HG03039 (cell line): ENCODE measurements at regions not wholly inside any gene's neighbourhood (a gene's known extent, or its start where the extent isn't known, plus 50 kb on each side); places are given as distances from the start of the nearest gene placed in this dataset.

Experiments
- ATAC-seq: cut with Tn5 transposase; IDR thresholded peaks from one replicate; pipeline ENCODE4 v1.9.1; 2021; ENCODE audit warnings: mild to moderate bottlenecking, moderate library complexity; ENCODE audit not compliant: unreplicated experiment

DNA sequence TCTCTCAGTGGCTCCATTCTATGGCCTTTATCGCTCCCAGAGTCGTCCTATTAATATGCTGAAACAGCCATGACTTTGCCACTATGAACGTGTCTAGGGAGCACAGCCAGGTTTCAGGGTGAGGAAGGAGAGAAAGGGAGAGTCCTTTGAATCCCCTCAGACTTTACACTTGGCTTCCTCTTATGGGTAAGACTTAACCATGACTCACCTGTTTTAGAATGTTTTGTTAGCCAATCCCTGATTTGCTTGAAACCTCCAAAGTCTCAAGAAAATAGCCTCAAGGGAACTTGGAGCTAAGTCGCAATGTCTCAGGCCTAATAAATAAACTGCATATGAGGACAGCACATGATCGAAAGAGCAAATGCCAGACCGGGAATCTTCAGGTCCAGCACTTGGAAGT is 131.2 kb upstream of the RCN1 start:
- ATAC-seq = no peak

DNA sequence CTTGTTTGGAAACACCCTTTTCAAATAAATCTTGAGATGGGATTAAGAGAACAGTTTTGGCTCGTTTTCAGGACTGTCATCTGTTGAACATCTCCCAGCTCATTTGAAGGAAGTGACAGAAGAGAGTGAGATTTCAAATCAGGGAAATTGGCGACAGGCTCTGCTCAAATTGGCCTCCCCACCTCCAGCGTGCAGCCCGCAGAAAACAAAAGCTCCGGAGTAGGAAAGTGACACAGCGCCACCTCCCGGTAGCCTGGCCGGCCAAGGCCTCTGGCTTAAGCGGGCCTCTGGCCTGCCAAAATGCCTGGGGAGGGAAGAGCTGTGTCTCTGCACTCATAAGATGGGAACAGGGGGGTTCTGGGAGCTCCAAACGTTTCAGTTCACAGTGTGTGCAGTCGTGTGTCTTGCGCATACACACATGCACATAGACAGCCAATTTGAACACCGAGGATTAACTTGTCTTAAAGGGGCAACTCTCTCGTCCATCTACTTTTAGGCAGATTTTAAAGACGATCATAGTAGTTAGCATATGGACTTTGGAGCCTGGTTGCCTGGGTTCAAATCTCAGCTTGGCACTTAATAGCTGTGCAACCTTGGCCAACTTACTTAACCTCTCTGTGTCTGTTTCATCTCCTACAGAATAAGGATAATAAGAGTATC is 132.7 kb upstream of the RCN1 start:
- peak; percentile 68 for ATAC-seq

DNA sequence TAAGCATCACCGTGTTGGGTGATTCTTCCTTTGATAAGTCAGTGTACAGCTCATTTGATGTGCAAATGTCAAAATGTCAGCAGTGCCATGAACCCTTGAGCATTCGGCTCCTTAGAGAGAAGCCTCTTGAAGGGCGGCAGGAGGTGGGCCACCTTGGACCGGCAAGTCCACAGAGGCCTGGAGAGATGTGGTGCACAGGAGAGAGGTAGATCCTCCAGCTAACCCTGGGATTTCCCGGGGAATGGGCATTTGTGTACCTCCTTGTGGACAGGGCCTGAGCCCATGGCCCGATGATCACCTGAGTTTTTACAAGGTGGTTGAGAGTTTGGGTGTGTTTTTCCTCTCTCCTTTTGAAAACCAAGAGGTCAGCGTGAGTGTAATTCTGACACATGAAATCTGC is 133.2 kb upstream of the RCN1 start:
- ATAC-seq = no peak

DNA sequence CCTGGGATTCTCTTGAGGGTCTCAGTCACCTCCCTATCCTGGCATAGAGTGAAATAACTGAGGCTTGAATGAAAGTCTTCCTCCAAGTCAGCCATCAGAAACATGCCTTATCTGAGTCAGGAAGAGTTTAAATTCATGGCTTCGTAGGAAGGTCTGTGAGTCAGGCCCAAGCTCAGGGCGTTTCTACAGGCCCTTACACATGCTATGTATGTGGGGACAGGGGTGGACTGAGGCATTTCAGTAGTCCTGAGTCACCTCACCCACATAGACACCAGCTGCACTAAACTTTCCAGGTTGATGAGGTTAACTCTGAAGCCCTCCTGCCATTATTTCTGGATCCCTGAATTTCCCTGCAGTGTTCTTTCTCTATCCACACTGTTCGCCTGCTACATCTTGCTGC is 134.6 kb upstream of the RCN1 start:
- ATAC-seq = peak; percentile 60

GRCh38 chr11:31955838-31956237 is 135.0 kb upstream of the RCN1 start:
- no peak for ATAC-seq

DNA sequence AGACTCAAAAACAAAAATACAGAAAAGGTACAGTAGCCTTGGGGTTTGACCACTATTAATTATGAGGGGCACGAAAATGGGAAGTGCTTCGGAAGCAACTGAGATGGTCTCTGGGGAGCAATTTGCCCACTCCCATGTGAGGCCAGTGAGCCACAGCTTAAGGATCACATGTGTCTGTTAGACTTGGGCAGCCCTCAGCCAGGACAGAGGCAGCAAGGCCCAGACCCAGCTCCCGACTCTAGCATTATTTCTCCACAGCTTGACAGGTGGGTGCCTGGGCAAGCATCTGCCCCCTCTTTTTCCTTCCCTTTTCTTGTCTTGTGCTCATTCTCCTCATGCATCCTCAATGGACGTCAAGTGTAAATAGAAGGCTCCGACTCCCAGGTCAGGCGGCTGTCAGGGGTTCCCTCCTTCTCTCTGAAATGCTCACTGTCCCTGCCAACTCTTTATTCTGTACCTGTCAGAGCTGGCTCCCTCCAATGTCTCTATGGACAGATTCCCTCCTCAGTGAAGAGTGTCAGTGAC is 137.0 kb upstream of the RCN1 start:
- ATAC-seq = no peak

GRCh38 chr11:31949733-31950200 is 138.6 kb upstream of the PAX6 start:
- ATAC-seq = peak; percentile 49

DNA sequence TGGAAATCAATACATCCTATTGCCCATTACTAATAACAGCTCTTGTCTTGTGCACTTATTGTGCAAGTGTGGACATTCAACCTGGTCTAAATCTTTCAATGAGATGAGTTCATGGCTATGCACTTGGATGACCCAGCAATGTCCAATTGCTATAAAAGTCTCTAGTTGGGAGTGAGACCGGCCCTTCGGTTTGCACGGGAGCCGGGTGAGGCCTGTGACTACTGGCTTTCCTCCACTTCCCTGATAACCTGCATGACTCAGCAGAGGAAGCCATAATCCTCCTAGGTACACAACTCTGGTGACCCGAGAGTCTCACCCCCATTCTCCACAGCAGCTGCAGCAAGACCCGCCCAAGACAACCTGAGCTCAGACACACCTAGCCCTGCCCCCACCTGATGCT is 135.9 kb upstream of the PAX6 start:
- ATAC-seq = no peak

- peak; percentile 95 for ATAC-seq
These were observed 132.1 kb upstream of the PAX6 start for GRCh38 chr11:31943056-31943780.

DNA sequence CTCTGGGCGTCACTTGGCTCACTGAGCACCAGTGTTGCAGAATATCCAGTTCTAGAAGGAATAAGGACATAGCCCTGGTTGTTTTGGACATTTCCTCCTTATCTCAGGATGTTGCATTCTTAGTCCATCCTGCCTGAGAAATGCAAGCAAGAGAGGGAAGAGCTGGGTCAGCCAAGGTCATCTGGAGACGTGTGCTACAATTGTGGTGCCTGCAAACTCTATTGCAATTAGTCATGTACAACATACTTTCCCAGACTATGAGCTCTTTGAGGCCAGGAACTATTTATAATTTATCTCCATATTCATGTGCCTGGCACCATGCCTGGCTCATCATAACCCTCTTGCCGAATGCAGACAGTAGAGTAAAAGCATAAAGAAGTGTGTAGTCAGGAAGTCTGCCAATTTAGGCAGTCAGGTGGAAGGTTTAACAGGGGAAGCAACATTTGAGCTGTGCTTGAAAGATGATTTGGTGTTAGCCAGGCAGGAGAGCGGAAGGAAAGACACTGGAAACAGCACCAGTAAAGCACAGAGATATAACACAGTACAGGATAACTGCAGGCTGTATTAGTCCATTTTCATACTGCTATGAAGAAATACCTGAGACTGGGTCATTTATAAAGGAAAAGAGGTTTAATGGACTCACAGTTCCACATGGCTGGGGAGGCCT is 129.4 kb upstream of the PAX6 start:
- no peak for ATAC-seq

GRCh38 chr11:31939004-31939403 is 127.9 kb upstream of the PAX6 start:
- ATAC-seq = no peak

DNA sequence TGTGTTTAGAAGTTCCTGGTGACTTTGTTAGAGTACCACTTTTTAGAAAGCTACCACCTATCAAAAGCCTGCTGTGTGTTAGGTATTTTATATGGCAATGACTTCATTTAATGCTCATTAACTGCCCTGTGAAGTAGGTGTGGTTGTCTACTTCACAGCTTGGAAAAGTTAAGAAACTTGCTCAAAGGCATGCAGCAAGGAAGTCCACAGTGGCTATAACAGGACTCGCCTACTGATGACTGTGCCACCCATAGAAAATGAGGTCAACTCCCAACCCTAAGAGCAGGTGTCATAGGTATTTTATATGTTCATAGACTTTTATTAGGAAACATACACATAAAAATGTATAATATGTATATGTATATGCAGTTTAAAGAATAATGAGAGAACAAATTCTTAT is 125.2 kb upstream of the PAX6 start:
- no peak for ATAC-seq

- no peak for ATAC-seq
These were observed 121.8 kb upstream of the PAX6 start for GRCh38 chr11:31932879-31933278.

- ATAC-seq = no peak
These were observed 116.9 kb upstream of the PAX6 start for GRCh38 chr11:31927982-31928381.

- no peak for ATAC-seq
These were observed 115.8 kb upstream of the PAX6 start for GRCh38 chr11:31926816-31927528.

DNA sequence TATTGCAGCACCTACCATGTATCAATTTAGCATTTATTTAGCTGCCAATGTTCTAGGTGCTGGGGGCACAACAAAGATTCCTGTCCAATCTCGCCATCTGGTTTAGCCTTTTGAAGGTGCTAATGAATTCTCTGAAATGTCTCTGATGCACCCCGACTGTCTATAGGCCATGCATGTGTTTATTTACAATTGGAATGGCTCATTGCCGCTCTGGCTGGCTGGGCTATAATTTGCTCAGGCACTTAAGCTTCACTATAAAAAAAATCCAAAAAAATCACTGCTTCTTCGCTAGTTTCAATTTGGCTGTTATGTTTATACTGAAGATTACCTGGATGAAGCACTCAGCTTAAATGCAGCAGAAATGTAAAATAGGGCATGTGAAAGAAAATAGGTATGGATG is 115.0 kb upstream of the PAX6 start:
- ATAC-seq = no peak

GRCh38 chr11:31922450-31922849 is 111.3 kb upstream of the PAX6 start:
- no peak for ATAC-seq

DNA sequence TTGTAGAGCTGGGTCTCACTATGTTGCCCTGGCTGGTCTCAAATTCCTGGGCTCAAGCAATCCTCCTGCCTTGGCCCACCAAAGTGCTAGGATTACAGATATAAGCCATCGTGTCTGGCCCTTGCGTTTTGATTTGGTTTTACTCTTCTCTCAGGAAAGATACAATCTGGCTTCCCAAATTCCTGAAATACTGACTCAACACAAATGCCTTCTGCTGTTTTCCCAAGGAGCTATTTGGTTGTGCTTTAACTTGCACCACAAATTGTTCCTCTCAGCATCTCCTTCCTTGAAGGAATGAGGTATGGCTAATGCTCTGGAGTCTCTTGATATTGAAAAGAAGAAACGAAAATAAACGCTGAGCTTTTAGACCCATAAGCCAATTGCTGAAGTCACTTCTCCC is 110.0 kb upstream of the PAX6 start:
- ATAC-seq = no peak

DNA sequence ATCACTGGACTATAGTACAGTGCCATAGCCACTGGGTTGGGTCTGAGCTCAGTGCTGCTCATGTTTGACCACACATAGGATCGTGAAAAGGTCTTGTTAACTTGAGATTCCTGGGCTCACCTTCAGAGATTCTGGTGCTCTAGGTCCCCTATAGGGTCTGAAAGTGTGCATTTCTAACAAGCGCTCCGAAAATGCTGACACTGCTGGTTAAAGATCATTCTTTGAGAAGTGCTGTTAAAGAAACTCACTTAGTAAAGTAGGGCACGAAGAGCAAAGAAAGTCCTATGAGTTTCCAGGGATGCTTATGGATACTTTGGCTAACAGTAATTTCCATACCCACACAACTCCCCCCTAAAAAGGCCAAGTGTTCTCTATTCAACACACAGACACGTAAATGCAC is 108.1 kb upstream of the PAX6 start:
- no peak for ATAC-seq

DNA sequence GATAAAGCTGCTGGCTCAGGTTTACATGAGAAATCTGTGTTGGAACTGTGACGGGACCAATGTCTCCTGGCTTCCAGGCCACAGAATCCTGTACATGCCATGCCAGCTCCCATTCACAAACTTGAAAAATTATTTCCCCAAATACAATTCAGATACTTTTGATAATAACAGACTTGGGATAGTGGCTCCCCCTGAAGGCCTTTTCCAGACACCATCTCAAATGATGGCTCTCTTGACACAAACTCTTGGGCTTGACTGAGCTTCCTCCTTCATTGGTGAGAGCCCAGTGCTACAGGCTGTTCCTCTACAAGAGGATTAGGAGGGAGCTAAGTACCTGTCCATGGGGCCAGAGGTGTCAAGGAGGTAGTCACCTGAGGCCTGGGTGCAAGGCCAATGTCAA is 104.7 kb upstream of the PAX6 start:
- no peak for ATAC-seq

GRCh38 chr11:31913985-31914384 is 102.9 kb upstream of the PAX6 start:
- no peak for ATAC-seq
